NT2/D1 (cell line): ENCODE measurements at regions not wholly inside any gene's neighbourhood (a gene's known extent, or its start where the extent isn't known, plus 50 kb on each side); places are given as distances from the start of the nearest gene placed in this dataset.

Source experiments
- SUZ12 ChIP-seq: IDR thresholded peaks from 2 replicates; pipeline ENCODE4 v1.6.1; 2011; ENCODE audit not compliant: insufficient read length, insufficient read depth; ENCODE audit errors: extremely low read depth
- YY1 ChIP-seq: IDR thresholded peaks from 2 replicates; pipeline ENCODE4 v1.6.1; 2011; ENCODE audit not compliant: insufficient read length, insufficient read depth
- ZNF274 ChIP-seq: IDR thresholded peaks from 2 replicates; pipeline ENCODE4 v1.6.1; 2011; ENCODE audit warnings: mild to moderate bottlenecking, low read depth, low read length

GRCh38 chr16:64445245-64445644, 676.6 kb downstream of the CDH11 start:
- no peak for TF ChIP-seq SUZ12
- TF ChIP-seq YY1 = no peak
- no peak for TF ChIP-seq ZNF274
